ENCODE measurements at regions not wholly inside any gene's neighbourhood (a gene's known extent, or its start where the extent isn't known, plus 50 kb on each side); places are given as distances from the start of the nearest gene placed in this dataset.

DNA sequence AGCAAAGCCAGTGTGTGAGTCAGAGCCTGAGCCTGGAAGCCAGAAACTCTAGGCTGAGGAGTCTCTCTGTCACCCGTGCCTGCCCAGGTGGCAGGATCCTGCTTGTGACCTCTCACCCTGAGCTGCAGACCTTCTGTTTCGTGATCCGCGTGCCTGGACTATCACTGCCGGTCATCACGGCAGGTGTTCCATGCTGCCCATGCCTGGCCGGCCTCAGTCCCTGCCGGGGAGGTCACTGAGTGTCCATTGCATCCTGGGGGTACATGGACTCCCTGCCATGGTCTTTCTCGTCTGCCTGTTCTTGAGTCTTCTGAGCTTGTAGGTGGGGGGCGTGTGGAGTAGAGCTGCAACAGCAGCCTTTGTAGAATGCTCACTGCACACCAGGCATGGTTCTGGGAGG, 1032.4 kb downstream of the TBC1D22A start:
- H3K4me1 ChIP-seq (ENCODE audit: control insufficient read depth, insufficient read depth, low read length) = no peaks in the 10 kb centered on the region
- Mint-ChIP-seq H3K9me3 (no peaks in the 10 kb centered on the region), H3K4me1 (no peaks in the 10 kb centered on the region), H3K27ac (no peak overlapping the region), H3K36me3 (no peaks in the 10 kb centered on the region), H3K4me3 (no peak overlapping the region), H3K27me3 (ENCODE audit: low read depth in 2 of 2) (peaks cover 10 to 16% of the 10 kb centered on the region in 2 donors)
- DNase-seq (no peak), ATAC-seq (no peak)
- TF ChIP-seq, protein P1, sequence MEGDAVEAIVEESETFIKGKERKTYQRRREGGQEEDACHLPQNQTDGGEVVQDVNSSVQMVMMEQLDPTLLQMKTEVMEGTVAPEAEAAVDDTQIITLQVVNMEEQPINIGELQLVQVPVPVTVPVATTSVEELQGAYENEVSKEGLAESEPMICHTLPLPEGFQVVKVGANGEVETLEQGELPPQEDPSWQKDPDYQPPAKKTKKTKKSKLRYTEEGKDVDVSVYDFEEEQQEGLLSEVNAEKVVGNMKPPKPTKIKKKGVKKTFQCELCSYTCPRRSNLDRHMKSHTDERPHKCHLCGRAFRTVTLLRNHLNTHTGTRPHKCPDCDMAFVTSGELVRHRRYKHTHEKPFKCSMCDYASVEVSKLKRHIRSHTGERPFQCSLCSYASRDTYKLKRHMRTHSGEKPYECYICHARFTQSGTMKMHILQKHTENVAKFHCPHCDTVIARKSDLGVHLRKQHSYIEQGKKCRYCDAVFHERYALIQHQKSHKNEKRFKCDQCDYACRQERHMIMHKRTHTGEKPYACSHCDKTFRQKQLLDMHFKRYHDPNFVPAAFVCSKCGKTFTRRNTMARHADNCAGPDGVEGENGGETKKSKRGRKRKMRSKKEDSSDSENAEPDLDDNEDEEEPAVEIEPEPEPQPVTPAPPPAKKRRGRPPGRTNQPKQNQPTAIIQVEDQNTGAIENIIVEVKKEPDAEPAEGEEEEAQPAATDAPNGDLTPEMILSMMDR (IDR thresholded peaks at IDR 0.05) = no peak
- no peaks in the 10 kb centered on the region for H3K36me3 ChIP-seq (ENCODE audit: control insufficient read depth, insufficient read depth, low read length)
- no peaks in the 10 kb centered on the region for H3K9me3 ChIP-seq (ENCODE audit: control insufficient read depth, insufficient read depth, low read length)
- intact Hi-C loops (cut with micrococcal nuclease) = no loop called here
- 77% methylated on average over 10 of the region's 10 CpGs for WGBS (ENCODE audit: insufficient coverage)
- no peak overlapping the region for H3K4me3 ChIP-seq (ENCODE audit: low read length)
- no peaks in the 10 kb centered on the region for H3K27me3 ChIP-seq (ENCODE audit: control insufficient read depth, insufficient read depth, low read length)
- H3K27ac ChIP-seq (ENCODE audit: low read length) = no peak overlapping the region

DNA sequence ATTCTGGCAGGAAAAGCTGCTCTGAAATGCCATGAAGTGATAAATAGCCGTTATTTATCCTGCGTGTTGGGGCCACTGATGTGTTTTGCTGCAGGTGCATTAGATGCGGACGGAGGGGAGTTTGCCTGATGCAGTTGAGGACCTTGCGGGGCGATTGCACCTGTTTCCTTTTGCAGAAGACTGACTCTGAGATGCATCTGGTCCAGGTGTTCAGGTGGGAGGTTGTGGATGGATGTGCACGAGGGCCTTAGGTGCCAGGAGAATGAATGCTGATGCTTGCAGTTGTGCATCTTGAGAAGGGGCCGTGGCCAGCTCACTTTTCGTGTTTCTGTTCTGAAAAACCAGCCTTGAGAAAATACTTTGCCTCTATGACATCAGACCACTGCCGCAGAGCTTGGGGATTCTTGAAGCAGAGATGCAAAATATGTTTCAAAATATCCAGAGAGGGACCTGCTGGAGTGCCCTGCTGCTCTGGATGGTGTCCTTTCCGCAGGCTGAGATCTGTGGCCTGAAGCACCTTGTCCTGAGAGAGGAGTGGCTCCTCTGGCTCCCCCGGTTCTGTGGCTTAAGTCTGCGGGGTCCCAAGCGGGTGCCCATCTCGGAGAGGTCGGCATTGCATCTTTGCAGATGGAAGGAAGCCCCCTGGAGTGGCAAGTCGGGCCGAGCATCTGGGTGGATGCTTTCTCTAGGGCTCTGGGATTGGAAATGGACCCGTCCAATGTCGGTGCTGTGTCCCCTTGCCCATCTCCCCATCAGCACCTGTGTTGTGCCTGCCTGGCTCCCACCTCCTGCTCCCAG, 1031.1 kb downstream of the TBC1D22A start:
- H3K36me3 Mint-ChIP-seq = no peaks in the 10 kb centered on the region
- no peaks in the 10 kb centered on the region for H3K27me3 ChIP-seq (ENCODE audit: control insufficient read depth, insufficient read depth, low read length)
- TF ChIP-seq, protein P1 (IDR thresholded peaks at IDR 0.05) = no peak
- no peaks in the 10 kb centered on the region for H3K36me3 ChIP-seq (ENCODE audit: control insufficient read depth, insufficient read depth, low read length)
- peaks cover 10 to 15% of the 10 kb centered on the region in 2 donors for H3K27me3 Mint-ChIP-seq (ENCODE audit: low read depth in 2 of 2)
- H3K27ac Mint-ChIP-seq = no peak overlapping the region
- H3K27ac ChIP-seq (ENCODE audit: low read length) = no peak overlapping the region
- no peak for ATAC-seq
- intact Hi-C loops (cut with micrococcal nuclease) = no loop called here
- H3K4me3 ChIP-seq (ENCODE audit: low read length) = no peak overlapping the region
- no peaks in the 10 kb centered on the region for H3K4me1 ChIP-seq (ENCODE audit: control insufficient read depth, insufficient read depth, low read length)
- no peak for DNase-seq
- 90% methylated on average over 20 of the region's 20 CpGs for WGBS (ENCODE audit: insufficient coverage)
- H3K9me3 ChIP-seq (ENCODE audit: control insufficient read depth, insufficient read depth, low read length) = no peaks in the 10 kb centered on the region
- no peak overlapping the region for H3K4me3 Mint-ChIP-seq
- no peaks in the 10 kb centered on the region for H3K4me1 Mint-ChIP-seq
- no peaks in the 10 kb centered on the region for H3K9me3 Mint-ChIP-seq

DNA sequence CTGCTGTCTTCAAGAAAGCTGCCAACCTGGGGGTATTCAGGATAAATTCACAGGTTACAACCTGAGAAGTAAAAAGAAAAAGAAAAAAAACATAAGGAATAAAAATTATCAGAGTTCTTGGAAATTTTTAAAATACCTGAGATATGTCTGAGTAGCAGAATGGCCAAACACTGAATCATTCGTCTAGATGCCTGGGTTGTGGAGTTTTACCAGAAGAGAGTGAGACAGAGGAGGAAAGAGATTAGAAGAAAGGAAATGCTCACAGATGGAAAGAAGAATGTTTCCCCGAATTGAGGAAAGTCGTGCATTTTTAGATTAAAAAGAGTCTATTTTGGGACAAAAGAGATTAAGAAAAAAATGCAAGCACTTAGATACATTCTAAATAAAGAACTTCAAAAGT, 1026.7 kb downstream of the TBC1D22A start:
- Mint-ChIP-seq H3K36me3 (no peaks in the 10 kb centered on the region), H3K27ac (no peak overlapping the region), H3K4me3 (no peak overlapping the region), H3K4me1 (no peaks in the 10 kb centered on the region), H3K27me3 (ENCODE audit: low read depth in 2 of 2) (peaks cover 15 to 25% of the 10 kb centered on the region in 2 donors), H3K9me3 (no peaks in the 10 kb centered on the region)
- intact Hi-C loops (cut with micrococcal nuclease) = no loop called here
- Histone ChIP-seq H3K9me3 (ENCODE audit: control insufficient read depth, insufficient read depth, low read length) (peaks cover 9% of the 10 kb centered on the region), H3K27me3 (ENCODE audit: control insufficient read depth, insufficient read depth, low read length) (no peaks in the 10 kb centered on the region), H3K4me1 (ENCODE audit: control insufficient read depth, insufficient read depth, low read length) (no peaks in the 10 kb centered on the region), H3K4me3 (ENCODE audit: low read length) (no peak overlapping the region), H3K36me3 (ENCODE audit: control insufficient read depth, insufficient read depth, low read length) (no peaks in the 10 kb centered on the region), H3K27ac (ENCODE audit: low read length) (no peak overlapping the region)
- TF ChIP-seq, protein P1 (IDR thresholded peaks at IDR 0.05) = no peak
- WGBS (ENCODE audit: insufficient coverage) = 17% methylated on average over 3 of the region's 3 CpGs
- ATAC-seq (no peak), DNase-seq (no peak)

DNA sequence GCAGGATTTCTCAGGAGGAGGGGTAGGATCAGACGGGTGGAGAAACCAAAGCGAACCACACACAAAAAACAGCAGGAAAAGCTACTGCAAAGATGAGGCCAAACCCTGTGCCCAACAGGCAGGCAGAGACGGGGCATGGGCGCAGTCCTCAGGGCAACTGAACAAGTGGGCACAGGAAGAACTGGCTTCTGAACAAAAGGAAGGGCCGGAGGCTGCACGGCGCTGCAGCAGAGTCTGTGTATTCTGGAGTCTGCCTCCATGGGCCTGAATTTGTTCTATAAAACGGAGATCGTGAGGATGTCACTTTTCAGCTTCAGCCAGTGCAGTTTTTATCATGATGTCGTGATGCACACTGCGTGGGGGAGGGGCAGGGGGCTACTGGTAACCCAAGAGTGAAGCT, 1026.0 kb downstream of the TBC1D22A start:
- H3K27me3 Mint-ChIP-seq (ENCODE audit: low read depth in 2 of 2) = peaks cover 15 to 25% of the 10 kb centered on the region in 2 donors
- 88% methylated on average over 11 of the region's 11 CpGs for WGBS (ENCODE audit: insufficient coverage)
- no peak for ATAC-seq
- intact Hi-C loops (cut with micrococcal nuclease) = no loop called here
- H3K4me1 ChIP-seq (ENCODE audit: control insufficient read depth, insufficient read depth, low read length) = no peaks in the 10 kb centered on the region
- H3K36me3 Mint-ChIP-seq = no peaks in the 10 kb centered on the region
- no peak for DNase-seq
- H3K27ac Mint-ChIP-seq = no peak overlapping the region
- no peak overlapping the region for H3K4me3 ChIP-seq (ENCODE audit: low read length)
- H3K27me3 ChIP-seq (ENCODE audit: control insufficient read depth, insufficient read depth, low read length) = no peaks in the 10 kb centered on the region
- no peak overlapping the region for H3K27ac ChIP-seq (ENCODE audit: low read length)
- H3K4me3 Mint-ChIP-seq = no peak overlapping the region
- H3K9me3 ChIP-seq (ENCODE audit: control insufficient read depth, insufficient read depth, low read length) = peaks cover 9% of the 10 kb centered on the region
- TF ChIP-seq, protein P1 (IDR thresholded peaks at IDR 0.05) = no peak
- H3K36me3 ChIP-seq (ENCODE audit: control insufficient read depth, insufficient read depth, low read length) = no peaks in the 10 kb centered on the region
- H3K9me3 Mint-ChIP-seq = no peaks in the 10 kb centered on the region
- no peaks in the 10 kb centered on the region for H3K4me1 Mint-ChIP-seq
